GM20000 (cell line): ENCODE measurements at regions not wholly inside any gene's neighbourhood (a gene's known extent, or its start where the extent isn't known, plus 50 kb on each side); places are given as distances from the start of the nearest gene placed in this dataset.

Experiments used
- DNase-seq: peaks from one replicate; pipeline ENCODE4 v3.0.0; 2012; ENCODE audit warnings: low spot score
- CTCF ChIP-seq: IDR thresholded peaks from 2 replicates; pipeline ENCODE4 v1.5.1; 2012; ENCODE audit warnings: mild to moderate bottlenecking, control low read depth; ENCODE audit errors: extremely low read depth, missing control alignments

- no peak for TF ChIP-seq CTCF
- no peak for DNase-seq
Measured at GRCh38 chr15:61307474-61307873, 78.4 kb upstream of the RORA start.

- TF ChIP-seq CTCF: no peak
- no peak for DNase-seq
Measured at GRCh38 chr15:61301701-61302100, 72.6 kb upstream of the RORA start.

- no peak for DNase-seq
- no peak for TF ChIP-seq CTCF
Measured at GRCh38 chr15:61299075-61299763, 70.1 kb upstream of the RORA start.

- DNase-seq: no peak
- TF ChIP-seq CTCF: no peak
Measured at GRCh38 chr15:61295239-61295638, 66.1 kb upstream of the RORA start.

- TF ChIP-seq CTCF: no peak
Measured at GRCh38 chr15:61282661-61283060, 53.6 kb upstream of the RORA start.

GRCh38 chr15:61281328-61281727 is 52.2 kb upstream of the RORA start:
- no peak for TF ChIP-seq CTCF
- DNase-seq: no peak

More at GRCh38 chr15:61282661-61283060, 53.6 kb upstream of the RORA start:
- no peak for DNase-seq
